Adrenal gland (tissue), 5 donors: ENCODE measurements at regions not wholly inside any gene's neighbourhood (a gene's known extent, or its start where the extent isn't known, plus 50 kb on each side); places are given as distances from the start of the nearest gene placed in this dataset.

Source experiments
- CTCF ChIP-seq, 6 experiments: fragments of 450-650 bp in 4 of 6; fragments of 200-600 bp in 2 of 6; sonication (generic) in 1 of 6; IDR thresholded peaks; 1 replicate in 5 of 6; 2 replicates in 1 of 6; pipeline versions ENCODE4 v1.5.1 to v1.8.0; 2016 to 2021; ENCODE audit warnings: antibody characterized with exemption in 6 of 6, mild to moderate bottlenecking in 2 of 6, moderate library complexity in 1 of 6
- POLR2A ChIP-seq, 2 donors: fragments of 450-650 bp; IDR thresholded peaks; one replicate each; pipeline ENCODE4 v1.6.1; 2017; ENCODE audit warnings: antibody characterized with exemption in 2 of 2, mild to moderate bottlenecking in 2 of 2, moderate library complexity in 1 of 2
- donor health status: DM: no; HTN: no; CAD: no.

- TF ChIP-seq POLR2A (IDR thresholded peaks at IDR 0.05) (no peak), CTCF (IDR thresholded peaks at IDR 0.05) (no peak)
These were observed 170.3 kb upstream of the PODXL start for GRCh38 chr7:131726686-131727085.
